Omental fat pad (tissue), 3 donors: ENCODE measurements at regions not wholly inside any gene's neighbourhood (a gene's known extent, or its start where the extent isn't known, plus 50 kb on each side); places are given as distances from the start of the nearest gene placed in this dataset.

Experiments used
- ATAC-seq: fragments of 150-250 bp; one replicate; pipeline ENCODE4 v1.9.1; 2016; ENCODE audit warnings: mild to moderate bottlenecking, moderate library complexity; ENCODE audit not compliant: low FRiP score
- DNase-seq: peaks from one replicate; pipeline ENCODE4 v3.0.0-alpha.2; 2019; ENCODE audit warnings: low spot score
- CTCF ChIP-seq, 3 donors: fragments of 450-650 bp; IDR thresholded peaks; one replicate each; pipeline ENCODE4 v1.5.1; 2016 to 2017; ENCODE audit warnings: antibody characterized with exemption in 3 of 3, mild to moderate bottlenecking in 3 of 3, moderate library complexity in 2 of 3

GRCh38 chr18:34077599-34077998 is 147.1 kb downstream of the NOL4 start:
- DNase-seq (no peak), ATAC-seq (no peak)
- no peak for TF ChIP-seq CTCF (IDR thresholded peaks at IDR 0.05)

GRCh38 chr18:34075963-34076860 is 148.5 kb downstream of the NOL4 start:
- no peak for DNase-seq
- no peak for ATAC-seq
- TF ChIP-seq CTCF (IDR thresholded peaks at IDR 0.05), result no peak

GRCh38 chr18:34061226-34061625 is 163.5 kb downstream of the NOL4 start:
- TF ChIP-seq CTCF (IDR thresholded peaks at IDR 0.05), result no peak
- ATAC-seq (no peak), DNase-seq (no peak)

GRCh38 chr18:34055227-34055626 is 169.5 kb downstream of the NOL4 start:
- no peak for ATAC-seq
- no peak for TF ChIP-seq CTCF (IDR thresholded peaks at IDR 0.05)
- DNase-seq, result no peak

- DNase-seq (no peak), ATAC-seq (no peak)
- TF ChIP-seq CTCF (IDR thresholded peaks at IDR 0.05), result no peak
Observed at GRCh38 chr18:34050661-34051060, 174.1 kb downstream of the NOL4 start.

- no peak for TF ChIP-seq CTCF (IDR thresholded peaks at IDR 0.05)
- no peak for ATAC-seq
- DNase-seq, result no peak
Observed at GRCh38 chr18:34049511-34049910, 175.2 kb downstream of the NOL4 start.

- no peak for TF ChIP-seq CTCF (IDR thresholded peaks at IDR 0.05)
- no peak for DNase-seq
- ATAC-seq, result no peak
Observed at GRCh38 chr18:34048423-34048822, 176.3 kb downstream of the NOL4 start.
